ENCODE measurements at regions not wholly inside any gene's neighbourhood (a gene's known extent, or its start where the extent isn't known, plus 50 kb on each side); places are given as distances from the start of the nearest gene placed in this dataset.

GRCh38 chr4:14583752-14584151 lies 418.5 kb upstream of the CPEB2 start:
- TF ChIP-seq POLR2A (IDR thresholded peaks at IDR 0.05): no peak
- TF ChIP-seq CTCF (IDR thresholded peaks at IDR 0.05): no peak
- no peak for TF ChIP-seq EP300 (IDR thresholded peaks at IDR 0.05)
- no peak for TF ChIP-seq POLR2AphosphoS5 (IDR thresholded peaks at IDR 0.05)
